ENCODE measurements at regions not wholly inside any gene's neighbourhood (a gene's known extent, or its start where the extent isn't known, plus 50 kb on each side); places are given as distances from the start of the nearest gene placed in this dataset.

DNA sequence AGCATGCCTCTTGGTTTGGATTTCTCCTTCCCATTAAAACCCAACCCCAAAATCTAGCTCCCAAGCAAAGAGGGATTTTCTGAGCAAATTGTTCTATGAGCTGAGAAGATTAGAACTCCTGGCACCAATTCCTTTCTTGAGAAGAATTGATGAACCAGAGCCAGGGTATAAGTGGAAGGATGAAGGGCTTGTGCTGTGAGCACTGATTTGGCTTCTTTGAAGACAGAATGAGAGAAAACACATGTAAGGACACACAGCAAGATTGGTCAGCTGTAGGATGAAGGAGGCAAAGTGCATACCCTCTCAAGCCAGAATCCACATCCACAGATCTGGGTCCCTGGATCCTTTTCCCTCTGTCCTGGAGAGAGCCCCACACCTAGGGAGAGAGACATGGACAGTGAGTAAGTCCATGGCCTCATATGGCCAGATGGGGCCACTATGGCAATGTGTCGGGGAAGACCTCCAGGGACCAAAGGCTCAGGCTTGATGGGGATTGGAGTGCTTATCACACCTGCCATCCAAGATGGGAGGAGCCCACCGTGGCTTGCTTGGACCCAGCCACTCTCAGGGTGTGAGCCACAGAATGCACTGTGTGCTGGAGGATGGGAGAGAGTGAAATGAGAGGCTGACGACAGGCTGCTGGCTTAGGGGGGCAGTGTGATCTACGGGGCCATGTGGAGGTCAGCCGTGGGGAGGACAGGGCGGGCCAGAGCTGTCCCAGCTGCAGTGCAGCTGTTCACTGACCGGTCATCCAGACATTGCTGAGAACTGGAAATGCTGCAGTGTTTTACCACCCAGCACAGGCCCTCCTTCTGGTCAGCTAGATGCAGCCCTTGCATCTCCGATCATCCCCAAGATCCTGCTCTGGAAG lies 339.8 kb downstream of the CYP26B1 start:
- DNase-seq (peak; percentile 59 to 65), ATAC-seq (peak; percentile 85 to 96 (median 93))
- 64 to 70% methylated on average over 8 of the region's 8 CpGs for WGBS, 2 donors
- Histone ChIP-seq H3K27ac (no peak overlapping the region), H3K36me3 (no peaks in the 10 kb centered on the region), H3K9me3 (no peaks in the 10 kb centered on the region), H3K27me3 (no peaks in the 10 kb centered on the region), H3K4me1 (peaks cover 0 to 18% (median 0%) of the 10 kb centered on the region in 9 donors), H3K4me3 (no peak overlapping the region)
- intact Hi-C loops (cut with DNase I): loop anchor here in 8 of 10 donors (5.0 to 10.0 kb wide), 8 partner anchors 67 to 767 kb away; no protein-coding TSS in a partner anchor
- TF ChIP-seq CTCF (IDR thresholded peaks at IDR 0.05): no peak

DNA sequence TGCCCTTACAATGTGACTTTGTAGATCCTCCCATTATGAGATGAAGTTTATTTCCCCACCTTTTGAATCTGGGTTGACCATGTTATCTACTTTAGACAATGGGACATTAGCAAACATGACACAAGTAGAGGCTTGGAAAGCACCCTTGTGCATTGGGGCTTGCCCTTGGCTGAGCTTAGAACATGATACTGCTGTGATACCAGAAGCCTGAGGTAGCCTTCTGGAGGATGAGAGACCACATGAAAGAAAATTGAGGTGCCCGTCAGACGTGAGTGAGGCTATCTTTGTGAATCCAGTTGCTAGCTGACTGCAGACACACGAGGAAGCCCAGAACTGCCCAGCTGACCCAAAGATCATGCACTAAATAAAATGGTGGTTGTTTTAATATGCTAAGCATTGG lies 341.2 kb downstream of the CYP26B1 start:
- 93 to 94% methylated on average over 3 of the region's 3 CpGs for WGBS, 2 donors
- Histone ChIP-seq H3K9me3 (no peaks in the 10 kb centered on the region), H3K27me3 (no peaks in the 10 kb centered on the region), H3K36me3 (no peaks in the 10 kb centered on the region), H3K4me3 (no peak overlapping the region), H3K4me1 (peaks cover 0 to 29% (median 3%) of the 10 kb centered on the region in 9 donors), H3K27ac (no peak overlapping the region)
- no peak for TF ChIP-seq CTCF (IDR thresholded peaks at IDR 0.05)
- intact Hi-C loops (cut with DNase I): loop anchor here in 8 of 10 donors (5.0 to 10.0 kb wide), 8 partner anchors 68 to 768 kb away; no protein-coding TSS in a partner anchor
- ATAC-seq: no peak
- DNase-seq: no peak

DNA sequence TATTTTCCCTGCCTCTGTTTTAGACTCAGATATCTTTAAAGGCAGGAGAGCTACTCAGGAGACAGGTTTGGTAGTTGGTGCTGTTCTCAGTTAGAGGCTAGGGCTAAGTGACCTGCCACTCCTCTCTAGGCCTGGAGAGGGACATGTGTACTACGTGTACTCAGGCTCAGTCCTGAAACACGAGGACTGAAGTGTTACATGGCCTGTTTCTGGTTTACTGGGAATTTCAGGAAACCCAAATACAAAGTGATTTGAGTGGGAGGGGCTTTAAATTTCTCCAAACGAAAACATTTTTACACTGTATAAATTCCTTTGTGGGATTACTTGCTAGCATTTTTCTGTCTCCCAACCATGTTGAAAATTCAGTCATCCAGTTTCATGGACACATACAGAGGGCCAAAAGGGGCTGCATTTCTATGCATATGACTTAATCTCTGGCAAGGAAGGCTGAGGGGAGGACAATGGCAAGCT lies 343.3 kb downstream of the CYP26B1 start:
- Histone ChIP-seq H3K36me3 (no peaks in the 10 kb centered on the region), H3K4me3 (no peak overlapping the region), H3K9me3 (no peaks in the 10 kb centered on the region), H3K27me3 (no peaks in the 10 kb centered on the region), H3K27ac (no peak overlapping the region), H3K4me1 (peaks cover 0 to 31% (median 3%) of the 10 kb centered on the region in 9 donors)
- no peak for ATAC-seq
- 48 to 66% methylated on average over 3 of the region's 3 CpGs for WGBS, 2 donors
- intact Hi-C loops (cut with DNase I): loop anchor here in 9 of 10 donors (2.0 to 10.0 kb wide), 10 partner anchors 70 to 770 kb away; partner anchors contain the start of gene CYP26B1 (in 1 of the 9)
- TF ChIP-seq CTCF (IDR thresholded peaks at IDR 0.05): peak in 4 of 9 donors; percentile 23 to 35 (median 32)
- no peak for DNase-seq

- DNase-seq (no peak), ATAC-seq (no peak)
- Histone ChIP-seq H3K4me1 (peaks cover 0 to 22% (median 2%) of the 10 kb centered on the region in 9 donors), H3K9me3 (no peaks in the 10 kb centered on the region), H3K36me3 (no peaks in the 10 kb centered on the region), H3K27ac (no peak overlapping the region), H3K27me3 (no peaks in the 10 kb centered on the region), H3K4me3 (no peak overlapping the region)
- intact Hi-C loops (cut with DNase I): loop anchor here in 9 of 10 donors (2.0 to 10.0 kb wide), 10 partner anchors 71 to 771 kb away; partner anchors contain the start of gene CYP26B1 (in 1 of the 9)
- 81 to 85% methylated on average over 2 of the region's 2 CpGs for WGBS, 2 donors
- TF ChIP-seq CTCF (IDR thresholded peaks at IDR 0.05): no peak
Observed at GRCh38 chr2:71803398-71803797, 344.3 kb downstream of the CYP26B1 start.
